H1 (cell line): ENCODE measurements at regions not wholly inside any gene's neighbourhood (a gene's known extent, or its start where the extent isn't known, plus 50 kb on each side); places are given as distances from the start of the nearest gene placed in this dataset.

ENCODE experiments used
- CTCF ChIA-PET: fragments of 300-600 bp; sonication (Branson Sonifier 250); formaldehyde crosslinking; loops from one replicate; lab custom pipeline; 2021; ENCODE audit not compliant: partially characterized antibody; lab: Charles Lee
- POLR2A ChIA-PET: fragments of 300-600 bp; sonication (Branson Sonifier 250); formaldehyde crosslinking; loops from one replicate; lab custom pipeline; 2021; ENCODE audit warnings: inconsistent platforms; ENCODE audit not compliant: partially characterized antibody; lab: Charles Lee
- DNase-seq, 2 experiments: peaks; one replicate each; pipeline versions ENCODE4 v3.0.0 to v3.0.0-alpha.2; 2010 to 2022; ENCODE audit warnings: low spot score in 2 of 2, low read depth in 1 of 2, mixed read lengths in 1 of 2
- FAIRE-seq: peaks from 2 replicates; lab custom pipeline; 2011; peaks lifted over from hg19 to GRCh38; lab: Jason Lieb, UNC
- H2AFZ ChIP-seq: 2 replicates; pipeline ENCODE4 v1.8.1; 2012; ENCODE audit warnings: low read length, inconsistent platforms
- H2AK5ac ChIP-seq: 2 replicates; pipeline ENCODE4 v1.6.1; 2013; ENCODE audit warnings: low read depth, low read length
- H2BK120ac ChIP-seq: replicated peaks from 2 replicates; pipeline ENCODE3; 2013; ENCODE audit warnings: low read depth, low read length, inconsistent platforms
- H2BK12ac ChIP-seq: 2 replicates; pipeline ENCODE4 v1.6.1; 2013; ENCODE audit warnings: low read depth, low read length
- H2BK15ac ChIP-seq: 2 replicates; pipeline ENCODE4 v1.6.1; 2013; ENCODE audit warnings: low read length
- H2BK20ac ChIP-seq: 2 replicates; pipeline ENCODE4 v1.6.1; 2013; ENCODE audit warnings: low read length
- H2BK5ac ChIP-seq: 2 replicates; pipeline ENCODE4 v1.6.1; 2013; ENCODE audit warnings: low read depth, low read length
- H3K14ac ChIP-seq: 2 replicates; pipeline ENCODE4 v1.6.1; 2013; ENCODE audit warnings: inconsistent platforms; ENCODE audit not compliant: insufficient read length
- H3K18ac ChIP-seq: 2 replicates; pipeline ENCODE4 v1.6.1; 2013; ENCODE audit warnings: low read length; ENCODE audit errors: extremely low read depth
- H3K23ac ChIP-seq: 2 replicates; pipeline ENCODE4 v1.6.1; 2013; ENCODE audit warnings: inconsistent platforms; ENCODE audit not compliant: insufficient read length
- H3K23me2 ChIP-seq: 2 replicates; pipeline ENCODE4 v1.6.1; 2013; ENCODE audit warnings: low read depth, low read length
- H3K27ac ChIP-seq: 2 replicates; pipeline ENCODE4 v1.6.1; 2011; ENCODE audit warnings: low read depth, low read length, inconsistent platforms
- H3K27me3 ChIP-seq, 4 experiments: replicated peaks in 1 of 4; 1 replicate in 1 of 4; 2 replicates in 3 of 4; pipeline versions ENCODE4 v1.6.1 to v1.8.1; 2011 to 2013; ENCODE audit warnings: low read length in 3 of 4, mild to moderate bottlenecking in 3 of 4, inconsistent platforms in 2 of 4, mixed read lengths in 2 of 4, moderate library complexity in 1 of 4; ENCODE audit not compliant: control insufficient read depth in 3 of 4, insufficient read depth in 3 of 4; ENCODE audit errors: extremely low read depth in 1 of 4
- H3K36me3 ChIP-seq, 4 experiments: 2 replicates each; pipeline versions ENCODE4 v1.6.1 to v1.8.1; 2011 to 2013; ENCODE audit warnings: mild to moderate bottlenecking in 4 of 4, low read length in 3 of 4, moderate library complexity in 2 of 4, control low read depth in 1 of 4, inconsistent platforms in 1 of 4; ENCODE audit not compliant: insufficient read depth in 4 of 4, control insufficient read depth in 2 of 4
- H3K4ac ChIP-seq: replicated peaks from 2 replicates; pipeline ENCODE3; 2013; ENCODE audit warnings: low read length, low read depth, mixed read lengths, inconsistent platforms; ENCODE audit not compliant: insufficient read length
- H3K4me1 ChIP-seq, 4 experiments: replicated peaks in 1 of 4; 1 replicate in 1 of 4; 2 replicates in 3 of 4; pipeline versions ENCODE4 v1.6.1 to v1.8.1; 2011 to 2013; ENCODE audit warnings: low read length in 3 of 4, inconsistent platforms in 2 of 4, mixed read lengths in 1 of 4; ENCODE audit not compliant: insufficient read depth in 4 of 4, control insufficient read depth in 3 of 4
- H3K4me2 ChIP-seq, 2 experiments: 2 replicates each; pipeline versions ENCODE4 v1.6.1 to v1.8.1; 2011 to 2013; ENCODE audit warnings: low read depth in 2 of 2, low read length in 2 of 2, control low read depth in 1 of 2, inconsistent platforms in 1 of 2, mild to moderate bottlenecking in 1 of 2; ENCODE audit not compliant: insufficient read depth in 1 of 2
- H3K4me3 ChIP-seq, 4 experiments: fragments of 200-600, 300-600 bp in 1 of 4; sonication (generic), shearing (Covaris generic), sonication (Bioruptor Twin) in 1 of 4; 2 replicates each; pipeline versions ENCODE4 v1.5.1 to v1.8.1; 2011 to 2016; ENCODE audit warnings: low read length in 4 of 4, low read depth in 3 of 4, control low read depth in 2 of 4, inconsistent platforms in 2 of 4, mild to moderate bottlenecking in 2 of 4, mixed read lengths in 1 of 4, moderate library complexity in 1 of 4; ENCODE audit not compliant: insufficient read depth in 2 of 4; ENCODE audit errors: extremely low read depth in 1 of 4
- H3K56ac ChIP-seq: replicated peaks from 2 replicates; pipeline ENCODE3; 2013; ENCODE audit warnings: low read depth, mild to moderate bottlenecking, mixed read lengths, low read length, inconsistent platforms; ENCODE audit not compliant: insufficient read length
- H3K79me1 ChIP-seq: 2 replicates; pipeline ENCODE4 v1.6.1; 2013; ENCODE audit warnings: low read depth, low read length, control low read depth
- H3K79me2 ChIP-seq, 2 experiments: 2 replicates each; pipeline versions ENCODE4 v1.6.1 to v1.8.1; 2012 to 2013; ENCODE audit warnings: low read length in 2 of 2, mild to moderate bottlenecking in 2 of 2, inconsistent platforms in 1 of 2; ENCODE audit not compliant: insufficient read depth in 2 of 2, control insufficient read depth in 1 of 2
- H3K9ac ChIP-seq, 4 experiments: replicated peaks in 1 of 4; 1 replicate in 1 of 4; 2 replicates in 3 of 4; pipeline versions ENCODE4 v1.6.1 to v1.8.1; 2011 to 2013; ENCODE audit warnings: low read depth in 3 of 4, low read length in 3 of 4, control low read depth in 2 of 4, mild to moderate bottlenecking in 2 of 4, moderate library complexity in 2 of 4, inconsistent platforms in 1 of 4; ENCODE audit errors: extremely low read depth in 1 of 4
- H3K9me3 ChIP-seq, 2 experiments: 2 replicates each; pipeline versions ENCODE4 v1.6.1 to v1.8.1; 2012 to 2013; ENCODE audit warnings: mild to moderate bottlenecking in 2 of 2, moderate library complexity in 2 of 2, control low read depth in 1 of 2, inconsistent platforms in 1 of 2, low read depth in 1 of 2, low read length in 1 of 2, mixed read lengths in 1 of 2; ENCODE audit not compliant: insufficient read depth in 2 of 2
- H4K20me1 ChIP-seq, 2 experiments: replicated peaks in 1 of 2; 2 replicates each; pipeline versions ENCODE3 to v1.8.1; 2011 to 2013; ENCODE audit warnings: inconsistent platforms in 2 of 2, low read length in 2 of 2, mild to moderate bottlenecking in 1 of 2; ENCODE audit not compliant: insufficient read depth in 2 of 2, control insufficient read depth in 1 of 2
- H4K5ac ChIP-seq: 2 replicates; pipeline ENCODE4 v1.6.1; 2013; ENCODE audit warnings: low read length, low read depth, mixed read lengths, inconsistent platforms; ENCODE audit not compliant: insufficient read length
- H4K8ac ChIP-seq: 2 replicates; pipeline ENCODE4 v1.8.0; 2013; ENCODE audit warnings: mild to moderate bottlenecking, moderate library complexity, low read length, inconsistent platforms; ENCODE audit not compliant: insufficient read depth; ENCODE audit errors: extremely low read depth
- H4K91ac ChIP-seq: replicated peaks from 2 replicates; pipeline ENCODE3; 2013; ENCODE audit warnings: low read length, mixed read lengths, inconsistent platforms; ENCODE audit not compliant: insufficient read length
- FOSL1 ChIP-seq: IDR thresholded peaks from 2 replicates; pipeline ENCODE4 v1.6.1; 2011; ENCODE audit warnings: mild to moderate bottlenecking, low read depth, low read length, moderate library complexity; ENCODE audit not compliant: insufficient read depth
- KDM1A ChIP-seq: fragments of 200-600, 300-600 bp; sonication (generic); IDR thresholded peaks from 2 replicates; pipeline ENCODE4 v1.7.1; 2016; ENCODE audit warnings: mild to moderate bottlenecking, low read length, borderline replicate concordance
- PHF8 ChIP-seq: fragments of 200-600 bp; sonication (generic); conservative IDR thresholded peaks from 2 replicates; pipeline ENCODE4 v1.7.1; 2012; ENCODE audit warnings: low read depth, mild to moderate bottlenecking, inconsistent platforms, low read length, moderate library complexity
- RNF2 ChIP-seq: fragments of 200-900, 300-1000 bp; sonication (generic); IDR thresholded peaks from 2 replicates; pipeline ENCODE4 v1.7.1; 2016; ENCODE audit warnings: borderline replicate concordance, low read depth, mild to moderate bottlenecking, antibody characterized with exemption, low read length; ENCODE audit not compliant: poor library complexity, severe bottlenecking; ENCODE audit errors: missing control alignments
- TAF1 ChIP-seq: IDR thresholded peaks from 2 replicates; pipeline ENCODE4 v1.6.1; 2011; ENCODE audit warnings: mild to moderate bottlenecking, low read depth, low read length
- ZNF274 ChIP-seq: IDR thresholded peaks from 2 replicates; pipeline ENCODE4 v1.7.0; 2012; ENCODE audit warnings: low read length, borderline replicate concordance; ENCODE audit errors: extremely low read depth
- WGBS, 2 experiments: shearing (Covaris generic) in 1 of 2; methylation state at CpG; one replicate each; pipeline versions ENCODE4 v1.1.6 to v1.1.7; 2013 to 2015; ENCODE audit warnings: low lambda C conversion rate in 2 of 2, mixed read lengths in 2 of 2, inconsistent platforms in 1 of 2, low coverage in 1 of 2, missing lambda C conversion rate in 1 of 2; ENCODE audit not compliant: insufficient replicate concordance in 2 of 2, insufficient coverage in 1 of 2, insufficient read length in 1 of 2; ENCODE audit errors: extremely low coverage in 1 of 2, missing lambda C conversion rate in 1 of 2; 5-methylcytosine and 5-hydroxymethylcytosine counted together
- TF ChIP-seq, protein P1 (sequence below), 3 experiments: IDR thresholded peaks; 1 replicate in 2 of 3; 2 replicates in 1 of 3; pipeline versions ENCODE4 v1.5.1 to v1.6.1; 2011; ENCODE audit warnings: low read length in 3 of 3, mild to moderate bottlenecking in 3 of 3, inconsistent platforms in 2 of 3, low read depth in 1 of 3, moderate library complexity in 1 of 3; ENCODE audit not compliant: insufficient read depth in 1 of 3; ENCODE audit errors: control extremely low read depth in 1 of 3

DNA sequence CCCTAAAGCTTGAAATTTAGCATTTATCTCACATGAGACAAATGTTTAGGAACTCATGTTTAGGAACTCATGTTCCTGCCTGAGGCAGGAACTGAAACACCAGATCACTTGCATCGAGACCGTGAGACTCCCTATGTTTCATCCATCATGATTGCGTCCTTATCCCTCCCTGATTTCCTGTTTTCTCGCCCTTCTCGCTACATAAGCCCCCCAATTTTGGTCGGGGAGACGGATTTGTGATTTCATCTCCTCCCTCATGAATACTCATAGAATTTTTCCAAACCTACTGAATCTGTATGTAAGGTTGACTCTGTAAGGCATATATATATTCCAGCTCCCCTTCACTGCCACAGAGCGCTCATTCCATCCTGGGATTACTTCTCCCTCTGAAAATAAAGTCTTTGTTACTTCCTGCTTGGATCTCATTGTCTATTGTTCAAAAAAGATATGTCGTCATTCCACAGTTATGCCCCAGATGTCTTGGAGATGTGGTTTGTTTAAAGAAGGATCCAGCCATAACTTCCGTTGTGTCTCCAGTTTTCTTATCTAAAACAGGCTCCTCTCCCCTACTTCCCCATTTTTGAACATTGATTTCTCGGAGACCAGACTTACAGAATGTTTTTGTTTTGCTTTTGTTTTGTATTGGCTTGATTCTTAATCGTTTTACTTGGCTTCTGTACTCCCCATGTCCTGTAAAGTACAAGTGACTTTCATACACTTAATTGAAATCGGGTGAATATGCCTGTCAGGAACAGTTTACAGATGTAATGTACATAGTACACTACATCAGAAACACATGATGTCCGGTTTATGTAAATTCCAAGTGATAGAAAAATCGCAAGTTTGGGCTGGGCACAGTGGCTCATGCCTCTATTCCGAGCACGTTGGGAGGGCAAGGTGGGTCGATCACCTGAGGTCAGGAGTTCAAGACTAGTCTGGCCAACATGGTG, 118.7 kb downstream of the HFE start:
- H3K27ac ChIP-seq, result peak overlapping the region; percentile 96
- no peak overlapping the region for H3K23ac ChIP-seq
- peaks cover 2 to 3% of the 10 kb centered on the region in 2 experiments for H4K20me1 ChIP-seq
- CTCF ChIA-PET, result interaction anchor here (1.0 to 1.2 kb wide), 2 partner anchors 10 to 11 kb away, joined by 3 to 6 read pairs; a partner anchor contains a TSS
- no peak overlapping the region for H4K8ac ChIP-seq
- H3K18ac ChIP-seq, result peak overlapping the region; percentile 21; the same call in 1 of the 2 replicates
- H3K4me2 ChIP-seq, result peak overlapping the region; percentile 85 to 93
- no peak for FAIRE-seq
- no peaks in the 10 kb centered on the region for H3K79me1 ChIP-seq
- H3K4me1 ChIP-seq, result peaks cover 0 to 15% (median 5%) of the 10 kb centered on the region in 4 experiments; a peak in 6 of 7 replicates
- POLR2A ChIA-PET, result interaction anchor here (0.7 to 40.4 kb wide), 37 partner anchors 15 to 1687 kb away, joined by 3 to 2731 read pairs (median 6); a partner anchor contains a TSS
- H3K4ac ChIP-seq, result peak overlapping the region; percentile 9
- H2BK5ac ChIP-seq, result peak overlapping the region; percentile 86
- H2BK12ac ChIP-seq, result no peak overlapping the region; the same call in 1 of the 2 replicates
- peaks cover 4% of the 10 kb centered on the region for H3K23me2 ChIP-seq
- no peak overlapping the region for H2AFZ ChIP-seq
- no peaks in the 10 kb centered on the region for H3K36me3 ChIP-seq
- H4K91ac ChIP-seq, result peak overlapping the region; percentile 38
- WGBS, 2 experiments, result 9% methylated on average over 18 of the region's 18 CpGs; no CpG with 5 or more reads in 1 of the 2 experiments
- no peak overlapping the region; the same call in 1 of the 2 replicates for H2AK5ac ChIP-seq
- no peak overlapping the region for H2BK15ac ChIP-seq
- H3K79me2 ChIP-seq, result peaks cover 0 to 7% of the 10 kb centered on the region in 2 experiments; a peak in 1 of 4 replicates
- no peak overlapping the region for H2BK20ac ChIP-seq
- no peak overlapping the region for H2BK120ac ChIP-seq
- peak overlapping the region; percentile 73 for H3K56ac ChIP-seq
- peak overlapping the region; percentile 92 for H4K5ac ChIP-seq
- no peaks in the 10 kb centered on the region for H3K27me3 ChIP-seq
- H3K9me3 ChIP-seq, result no peaks in the 10 kb centered on the region
- peak overlapping the region; percentile 64 to 94 (median 82) for H3K4me3 ChIP-seq
- peak overlapping the region; percentile 87 to 99 (median 94) for H3K9ac ChIP-seq
- DNase-seq, result no peak
- peak overlapping the region; percentile 73 for H3K14ac ChIP-seq
- TF ChIP-seq PHF8 (no peak), TAF1 (0 out of 2 replicates have a peak, but pooled peaks have one; percentile 10), FOSL1 (no peak), KDM1A (no peak), ZNF274 (no peak), RNF2 (no peak)
- TF ChIP-seq, protein P1, sequence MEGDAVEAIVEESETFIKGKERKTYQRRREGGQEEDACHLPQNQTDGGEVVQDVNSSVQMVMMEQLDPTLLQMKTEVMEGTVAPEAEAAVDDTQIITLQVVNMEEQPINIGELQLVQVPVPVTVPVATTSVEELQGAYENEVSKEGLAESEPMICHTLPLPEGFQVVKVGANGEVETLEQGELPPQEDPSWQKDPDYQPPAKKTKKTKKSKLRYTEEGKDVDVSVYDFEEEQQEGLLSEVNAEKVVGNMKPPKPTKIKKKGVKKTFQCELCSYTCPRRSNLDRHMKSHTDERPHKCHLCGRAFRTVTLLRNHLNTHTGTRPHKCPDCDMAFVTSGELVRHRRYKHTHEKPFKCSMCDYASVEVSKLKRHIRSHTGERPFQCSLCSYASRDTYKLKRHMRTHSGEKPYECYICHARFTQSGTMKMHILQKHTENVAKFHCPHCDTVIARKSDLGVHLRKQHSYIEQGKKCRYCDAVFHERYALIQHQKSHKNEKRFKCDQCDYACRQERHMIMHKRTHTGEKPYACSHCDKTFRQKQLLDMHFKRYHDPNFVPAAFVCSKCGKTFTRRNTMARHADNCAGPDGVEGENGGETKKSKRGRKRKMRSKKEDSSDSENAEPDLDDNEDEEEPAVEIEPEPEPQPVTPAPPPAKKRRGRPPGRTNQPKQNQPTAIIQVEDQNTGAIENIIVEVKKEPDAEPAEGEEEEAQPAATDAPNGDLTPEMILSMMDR (IDR thresholded peaks at IDR 0.05; ENCODE audit: control extremely low read depth in 1 of 3, insufficient read depth in 1 of 3, low read depth in 1 of 3, low read length in 3 of 3), result no peak
